ENCODE measurements at regions not wholly inside any gene's neighbourhood (a gene's known extent, or its start where the extent isn't known, plus 50 kb on each side); places are given as distances from the start of the nearest gene placed in this dataset.

DNA sequence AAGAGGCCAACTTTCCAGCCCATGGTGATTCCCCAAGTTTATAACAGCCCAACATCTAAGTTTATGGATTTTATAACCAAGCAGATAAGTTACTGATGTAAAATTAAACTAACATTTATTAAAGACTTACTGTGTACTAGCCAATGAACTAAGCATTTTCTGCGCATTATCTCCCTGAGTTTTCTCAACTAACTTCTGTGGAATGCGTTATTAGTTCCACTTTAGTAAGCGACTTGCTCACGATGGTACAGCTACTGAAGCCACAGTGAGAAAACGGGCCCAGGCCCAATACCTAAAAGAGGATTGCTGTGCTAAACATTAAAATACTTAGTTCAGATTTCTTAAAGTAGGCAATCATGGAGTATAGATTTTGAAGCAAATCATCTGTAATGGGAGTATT is 61.0 kb downstream of the ZBTB18 start:
- TF ChIP-seq, protein P1, sequence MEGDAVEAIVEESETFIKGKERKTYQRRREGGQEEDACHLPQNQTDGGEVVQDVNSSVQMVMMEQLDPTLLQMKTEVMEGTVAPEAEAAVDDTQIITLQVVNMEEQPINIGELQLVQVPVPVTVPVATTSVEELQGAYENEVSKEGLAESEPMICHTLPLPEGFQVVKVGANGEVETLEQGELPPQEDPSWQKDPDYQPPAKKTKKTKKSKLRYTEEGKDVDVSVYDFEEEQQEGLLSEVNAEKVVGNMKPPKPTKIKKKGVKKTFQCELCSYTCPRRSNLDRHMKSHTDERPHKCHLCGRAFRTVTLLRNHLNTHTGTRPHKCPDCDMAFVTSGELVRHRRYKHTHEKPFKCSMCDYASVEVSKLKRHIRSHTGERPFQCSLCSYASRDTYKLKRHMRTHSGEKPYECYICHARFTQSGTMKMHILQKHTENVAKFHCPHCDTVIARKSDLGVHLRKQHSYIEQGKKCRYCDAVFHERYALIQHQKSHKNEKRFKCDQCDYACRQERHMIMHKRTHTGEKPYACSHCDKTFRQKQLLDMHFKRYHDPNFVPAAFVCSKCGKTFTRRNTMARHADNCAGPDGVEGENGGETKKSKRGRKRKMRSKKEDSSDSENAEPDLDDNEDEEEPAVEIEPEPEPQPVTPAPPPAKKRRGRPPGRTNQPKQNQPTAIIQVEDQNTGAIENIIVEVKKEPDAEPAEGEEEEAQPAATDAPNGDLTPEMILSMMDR (IDR thresholded peaks at IDR 0.05) = no peak
- no peak for TF ChIP-seq EZH2 (IDR thresholded peaks at IDR 0.05)

Data from neural progenitor cell (in vitro differentiated cells).